GM19193 (cell line): ENCODE measurements at regions not wholly inside any gene's neighbourhood (a gene's known extent, or its start where the extent isn't known, plus 50 kb on each side); places are given as distances from the start of the nearest gene placed in this dataset.

Experiments used
- POLR2A ChIP-seq: IDR thresholded peaks from 4 replicates; pipeline ENCODE4 v1.6.1; 2011; ENCODE audit not compliant: insufficient read depth, insufficient read length; ENCODE audit errors: extremely low read depth

DNA sequence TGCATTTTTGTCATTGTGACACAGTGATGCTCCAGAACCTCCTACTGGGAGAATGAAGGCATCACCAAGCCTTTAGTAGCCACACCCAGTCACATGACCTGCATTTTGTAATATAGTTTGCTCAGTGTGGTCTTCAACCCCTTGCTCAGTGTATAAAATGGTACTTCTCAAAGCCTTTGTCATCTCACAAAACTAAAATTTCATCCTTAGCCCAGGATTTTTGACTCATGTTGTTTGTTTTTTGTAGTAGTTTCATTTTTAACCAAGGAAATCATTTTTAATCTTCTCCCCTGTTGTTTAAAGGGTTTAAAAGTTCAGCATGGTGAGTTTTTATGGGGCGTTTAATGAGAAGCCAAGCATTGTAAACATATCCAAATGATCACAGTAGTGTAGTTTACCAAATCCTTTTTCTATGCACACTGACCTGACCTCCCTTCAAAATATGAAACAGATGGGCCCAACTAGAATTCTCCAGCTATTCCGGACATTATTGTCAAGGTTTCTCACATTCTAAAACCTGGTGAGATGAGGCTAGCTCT, 123.5 kb upstream of the IL12A start:
- TF ChIP-seq POLR2A = no peak

DNA sequence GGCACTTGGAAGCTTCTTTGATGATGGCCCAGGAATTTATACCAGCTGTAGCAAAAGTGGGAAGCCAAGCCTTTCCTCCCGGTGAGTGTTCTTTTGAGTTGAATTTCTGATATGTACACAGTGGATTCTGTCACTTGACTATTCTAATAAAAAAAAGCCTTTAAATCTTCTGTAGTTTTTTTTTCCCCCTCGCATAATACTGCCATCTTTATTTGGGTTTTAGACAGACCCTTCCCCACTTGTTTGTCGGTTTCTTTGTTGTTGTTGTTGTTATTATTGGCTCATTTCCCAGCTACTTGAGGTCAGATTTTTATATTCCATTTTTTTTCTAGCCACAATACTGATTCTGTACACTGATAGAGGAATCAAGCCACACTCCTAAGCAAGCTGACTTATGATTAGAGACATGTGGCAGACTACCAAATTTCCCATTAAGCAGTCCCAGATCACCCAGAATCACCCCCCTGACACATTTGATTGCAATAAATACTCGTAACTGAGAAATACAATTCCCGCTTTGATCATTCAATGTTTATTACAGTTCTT, 122.4 kb upstream of the IL12A start:
- TF ChIP-seq POLR2A = no peak

DNA sequence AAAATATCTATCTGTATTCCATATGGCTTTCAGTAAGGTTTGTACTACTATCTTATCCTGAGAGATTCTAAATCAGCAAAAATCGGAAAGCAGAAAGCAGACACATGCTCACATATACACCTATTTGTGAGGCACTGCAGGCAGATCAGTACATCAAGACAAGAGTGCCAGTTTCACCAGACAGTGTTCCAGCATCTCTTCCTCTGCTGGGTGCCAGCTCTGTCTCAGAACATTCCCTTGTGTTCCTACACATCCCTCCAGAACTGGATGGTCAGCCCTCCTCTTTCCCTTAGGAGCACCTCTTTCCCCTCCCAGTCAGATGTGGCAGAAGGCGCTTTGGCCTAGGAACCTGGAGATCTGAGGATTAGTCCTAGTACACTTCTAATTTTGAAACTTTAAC, 121.3 kb upstream of the IL12A start:
- TF ChIP-seq POLR2A = no peak

DNA sequence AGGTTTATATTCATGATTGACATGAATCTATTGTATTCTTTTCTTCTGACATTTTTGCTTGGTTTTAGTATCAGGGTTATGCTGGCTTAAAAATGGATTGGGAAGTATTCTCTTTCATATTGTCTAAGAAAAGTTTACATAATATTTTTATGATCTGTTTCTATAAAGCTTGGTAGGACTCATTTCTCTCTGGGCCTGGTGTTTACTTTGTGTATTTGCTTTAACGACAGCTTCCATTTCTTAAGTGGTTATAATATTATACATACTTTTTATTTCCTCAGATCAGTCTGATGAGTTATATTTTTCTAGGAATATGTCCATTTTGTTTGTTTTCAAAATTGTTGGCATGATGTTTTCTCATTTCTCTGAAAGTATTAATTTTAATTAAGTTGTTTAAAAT, 117.9 kb upstream of the IL12A start:
- no peak for TF ChIP-seq POLR2A

DNA sequence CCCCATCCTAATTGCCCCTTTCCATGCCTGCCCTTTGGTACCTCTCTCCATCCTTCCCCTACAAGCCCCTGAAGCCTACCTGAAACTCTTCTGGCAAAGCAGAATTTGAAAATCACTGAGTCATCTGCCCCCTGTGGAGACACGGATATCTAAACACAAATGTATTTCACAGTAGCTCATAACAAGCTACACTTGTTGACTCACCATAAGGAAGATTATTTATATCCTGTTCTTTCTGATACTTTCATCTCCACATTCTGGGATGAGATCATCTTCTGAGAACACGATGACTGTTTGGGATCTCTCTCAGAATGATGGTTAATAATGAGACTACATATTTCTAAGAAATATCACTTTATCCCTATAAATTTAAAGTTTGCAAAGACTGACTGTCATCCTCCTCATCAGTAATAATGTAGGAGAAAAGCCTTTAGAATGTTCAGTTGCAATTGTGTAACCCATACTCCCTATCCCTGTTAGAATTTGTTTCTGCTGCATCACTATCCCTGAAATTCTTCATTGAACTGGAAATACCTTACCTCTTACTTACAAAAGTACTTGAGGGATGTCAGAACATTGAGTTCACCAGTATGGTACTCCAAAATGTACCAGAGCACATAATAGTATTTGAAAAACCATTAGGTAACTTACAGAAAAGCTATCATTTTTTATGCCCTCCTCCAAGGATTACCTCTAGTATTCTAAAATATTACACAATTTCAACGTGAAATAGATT, 116.1 kb upstream of the IL12A start:
- TF ChIP-seq POLR2A = no peak

DNA sequence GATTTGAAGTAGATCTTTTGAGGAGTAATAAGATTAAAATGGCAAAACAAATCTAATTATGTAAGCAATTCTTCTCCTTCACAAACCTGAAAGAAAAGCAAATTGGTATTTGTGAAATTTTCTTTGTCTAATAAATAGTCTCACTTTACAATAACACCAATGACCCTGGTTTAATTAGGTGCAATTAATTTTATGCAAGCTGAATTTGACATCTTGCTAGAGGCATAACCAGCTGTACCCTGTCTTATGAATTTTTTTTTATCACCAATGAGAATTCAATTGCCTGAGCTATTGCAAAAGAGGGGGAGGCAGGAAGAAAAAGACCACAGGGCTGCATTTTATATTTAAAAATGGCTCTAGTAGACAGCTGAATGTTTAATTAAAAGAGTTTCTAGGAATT, 113.5 kb upstream of the IL12A start:
- TF ChIP-seq POLR2A = no peak

DNA sequence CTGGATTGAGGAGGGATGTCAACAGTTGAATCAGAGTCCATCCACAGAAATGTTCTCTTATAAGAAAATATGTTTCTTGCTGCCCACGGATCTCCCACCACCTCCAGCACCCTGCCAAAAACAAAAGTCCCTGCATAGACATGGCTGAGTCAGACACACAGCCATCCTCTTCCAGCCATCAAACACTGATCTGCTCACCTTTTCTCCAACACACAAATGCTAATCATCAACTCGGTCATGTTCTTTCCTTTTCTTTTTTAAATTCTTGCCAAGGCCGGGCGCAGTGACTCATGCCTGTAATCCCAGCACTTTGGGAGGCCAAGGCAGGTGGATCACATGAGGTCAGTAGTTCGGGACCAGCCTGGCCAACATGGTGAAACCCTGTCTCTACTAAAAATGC, 110.7 kb upstream of the IL12A start:
- no peak for TF ChIP-seq POLR2A

DNA sequence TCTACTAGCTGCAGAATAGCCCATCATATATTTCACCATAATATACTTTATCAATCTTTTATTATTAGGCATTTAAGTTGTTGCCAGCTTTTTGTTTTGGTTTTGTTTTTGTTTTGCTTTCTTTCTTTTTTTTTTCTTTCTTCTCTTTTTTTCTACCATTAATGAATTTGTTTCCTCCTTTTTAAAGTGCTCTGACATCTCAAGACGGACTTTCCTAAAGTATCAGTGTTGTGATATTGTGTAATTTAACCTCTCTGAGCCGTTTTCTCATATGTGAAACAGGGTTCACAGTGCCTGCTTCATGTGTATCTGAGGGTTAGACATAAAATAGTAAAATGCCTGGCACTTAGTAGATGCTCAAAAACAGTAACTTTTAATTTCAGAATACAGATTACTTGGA, 109.5 kb upstream of the IL12A start:
- no peak for TF ChIP-seq POLR2A

DNA sequence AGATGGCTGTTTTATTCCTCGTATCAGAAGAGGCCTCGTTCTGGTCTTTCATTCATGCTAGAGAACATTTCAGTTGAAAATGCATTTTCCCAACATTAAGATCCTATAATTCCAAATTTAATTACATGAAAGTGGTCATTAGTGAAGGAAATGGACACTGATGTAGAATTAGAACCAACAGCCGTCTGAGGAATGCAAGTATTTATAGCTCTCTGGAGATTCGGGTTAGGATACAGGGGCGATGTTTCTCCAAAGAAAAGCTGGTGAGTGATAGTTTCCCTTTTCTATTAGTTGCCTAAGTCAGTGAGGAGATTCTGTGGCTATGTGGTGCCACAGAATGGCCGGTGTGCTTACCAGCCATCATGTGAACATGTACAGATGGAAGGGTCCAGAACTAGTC, 109.0 kb upstream of the IL12A start:
- no peak for TF ChIP-seq POLR2A

DNA sequence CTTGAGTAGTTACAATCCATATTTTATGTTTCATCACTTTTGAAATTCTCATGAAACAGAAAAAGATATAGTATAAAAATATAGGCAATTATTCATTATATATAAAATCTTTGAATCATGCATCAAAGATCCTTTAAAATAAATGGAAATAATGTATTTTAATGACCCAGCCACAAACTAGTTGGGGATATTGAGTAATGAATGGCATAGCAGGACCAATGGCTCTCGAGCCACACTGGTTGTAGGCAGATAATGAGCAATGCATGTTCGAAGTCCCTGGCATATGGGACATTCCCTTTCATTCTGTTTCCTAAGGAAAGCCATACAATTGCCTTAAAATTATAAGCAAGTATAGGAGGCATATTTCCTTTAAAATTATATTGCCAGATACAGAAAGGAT, 107.4 kb upstream of the IL12A start:
- no peak for TF ChIP-seq POLR2A

DNA sequence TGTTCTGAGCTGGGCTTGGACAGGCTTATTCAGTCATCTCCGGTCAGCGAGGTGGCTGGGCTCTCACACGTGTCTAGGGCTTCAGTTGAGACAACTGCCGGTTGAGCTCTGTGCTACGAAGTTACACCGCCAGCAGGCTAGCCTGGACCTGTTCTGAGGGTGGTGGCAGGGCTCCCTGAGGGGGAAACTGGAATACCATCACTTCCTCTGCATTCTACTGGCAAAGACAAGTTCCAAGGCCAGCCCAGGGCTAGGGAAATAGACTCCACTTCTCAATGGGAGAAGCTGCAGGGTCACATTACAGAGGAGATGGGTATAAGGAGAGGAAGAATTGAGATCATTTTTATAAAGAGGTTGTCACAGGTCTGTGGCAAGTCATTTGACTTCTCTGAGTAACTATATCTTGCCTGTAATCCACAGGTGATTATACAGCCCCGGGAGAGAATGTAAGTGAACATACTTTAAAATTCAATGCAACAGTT, 106.8 kb upstream of the IL12A start:
- TF ChIP-seq POLR2A = no peak

DNA sequence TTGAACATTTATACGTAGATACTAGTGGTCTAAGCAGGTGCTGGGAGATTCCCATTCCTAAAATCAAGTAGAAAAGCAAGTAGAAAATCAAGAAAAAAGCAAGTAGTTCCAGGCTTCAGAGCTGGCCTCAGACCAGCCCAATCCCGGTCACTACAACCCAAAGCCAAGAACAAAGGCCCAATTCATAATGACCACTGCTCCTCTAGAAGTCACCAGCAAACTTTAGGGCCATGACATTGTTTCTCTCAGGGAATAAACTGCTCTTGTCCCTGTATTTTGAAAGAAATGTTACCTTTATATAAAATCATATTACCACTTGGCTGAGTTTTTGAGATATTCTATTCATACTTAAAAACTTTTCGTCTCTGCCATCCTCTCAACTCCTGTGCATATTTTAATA, 106.3 kb upstream of the IL12A start:
- TF ChIP-seq POLR2A = no peak

DNA sequence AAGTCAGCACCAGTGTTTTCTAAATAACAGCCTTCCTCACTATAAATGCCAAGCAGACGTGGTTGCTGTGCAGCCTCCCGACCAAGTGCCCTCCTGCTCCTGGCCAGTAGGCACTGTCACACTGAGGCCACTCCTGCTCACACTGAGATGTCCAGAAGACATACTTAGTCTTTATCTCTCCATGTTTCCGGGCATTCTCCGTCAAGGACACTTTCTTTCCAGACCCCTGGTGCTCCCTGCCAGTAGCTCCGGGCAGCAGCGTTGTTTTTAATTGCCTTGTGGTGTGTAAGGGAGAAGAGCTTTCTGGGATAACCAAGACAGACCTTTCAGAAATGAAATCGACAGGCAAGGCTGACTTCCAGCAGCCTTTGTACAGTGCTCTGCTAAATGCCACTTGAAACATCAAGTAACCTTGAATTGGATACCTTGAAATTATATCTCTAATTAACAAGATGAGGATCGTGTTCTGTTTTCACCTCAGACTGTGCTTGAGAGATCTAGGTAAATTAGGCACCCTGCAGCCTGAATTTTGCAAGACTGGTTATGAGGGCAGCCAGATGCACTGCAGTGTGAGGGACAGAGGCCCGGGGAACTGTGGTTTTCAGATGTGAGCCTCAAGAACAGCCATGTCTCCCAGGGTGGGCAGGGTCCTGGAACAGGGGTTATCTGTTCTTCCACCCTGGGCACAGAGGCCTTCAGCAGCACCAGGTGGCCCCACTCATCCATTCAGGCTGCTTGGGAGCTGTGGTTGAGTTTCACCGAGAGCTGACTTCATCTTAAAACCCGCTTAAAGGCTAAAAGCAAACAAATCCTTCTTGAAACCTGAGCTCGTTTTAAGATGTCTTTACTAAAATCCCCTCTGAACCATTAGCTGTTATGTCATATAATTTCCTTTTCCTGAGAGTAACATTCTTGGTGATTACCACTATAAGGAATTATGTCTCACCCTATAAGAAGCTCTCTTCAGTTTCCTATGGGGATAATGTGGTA, 105.5 kb upstream of the IL12A start:
- no peak for TF ChIP-seq POLR2A

DNA sequence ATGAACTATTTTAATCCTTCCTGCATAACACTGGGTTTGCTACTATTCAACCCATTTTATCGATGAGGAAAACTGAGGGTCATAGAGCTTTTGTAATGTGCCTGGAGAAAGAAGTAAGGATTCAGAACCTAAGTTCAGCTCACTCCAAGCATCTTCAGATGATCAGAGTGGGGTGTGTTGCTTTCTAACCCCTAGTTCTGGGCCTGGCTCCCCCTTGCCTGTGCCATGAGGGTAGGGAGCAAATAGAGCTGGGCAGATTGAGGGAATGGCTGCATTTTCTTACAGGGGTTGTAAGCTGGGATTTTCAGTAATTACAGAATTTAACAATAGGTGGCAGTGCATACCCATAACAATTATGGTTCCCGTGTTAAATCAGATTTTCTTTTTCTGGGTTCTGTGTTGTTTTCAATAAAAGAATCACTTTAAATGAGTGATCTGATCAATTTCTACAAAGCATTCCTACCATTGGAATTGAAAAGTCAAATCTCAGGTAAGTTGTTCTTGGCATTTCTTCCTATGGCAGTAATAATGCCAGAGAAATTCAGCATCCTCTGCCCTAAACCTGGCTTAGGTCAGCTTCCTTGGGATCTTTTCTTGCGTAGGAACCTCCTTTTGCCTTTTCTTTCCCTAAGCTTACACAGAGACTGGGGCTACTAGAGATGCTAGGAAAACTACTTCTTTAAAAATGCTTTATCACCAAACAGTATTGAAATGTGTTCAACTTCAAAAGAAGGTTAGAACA, 103.8 kb upstream of the IL12A start:
- TF ChIP-seq POLR2A = no peak
